Stimulated activated CD4-positive, alpha-beta T cell treated with anti-CD3 and anti-CD28 coated beads, Interleukin-15, amount 100 ng/mL, for 1 hour (primary cell): ENCODE measurements at regions not wholly inside any gene's neighbourhood (a gene's known extent, or its start where the extent isn't known, plus 50 kb on each side); places are given as distances from the start of the nearest gene placed in this dataset.

Experiments
- DNase-seq, 2 donors: peaks; one replicate each; pipeline ENCODE4 v3.0.0-alpha.2; 2020; ENCODE audit warnings: low read depth in 1 of 2, low spot score in 1 of 2

GRCh38 chr7:25801214-25801613 lies 350.8 kb upstream of the NFE2L3 start:
- DNase-seq, result no peak

GRCh38 chr7:25802057-25802456 lies 349.9 kb upstream of the NFE2L3 start:
- DNase-seq, result no peak

GRCh38 chr7:25802473-25802872 lies 349.5 kb upstream of the NFE2L3 start:
- no peak for DNase-seq

- no peak for DNase-seq
These were observed 348.7 kb upstream of the NFE2L3 start for GRCh38 chr7:25803117-25803887.

- no peak for DNase-seq
These were observed 347.8 kb upstream of the NFE2L3 start for GRCh38 chr7:25804154-25804553.

- no peak for DNase-seq
These were observed 346.8 kb upstream of the NFE2L3 start for GRCh38 chr7:25805027-25805687.

GRCh38 chr7:25807086-25807611 lies 344.8 kb upstream of the NFE2L3 start:
- DNase-seq, result no peak

GRCh38 chr7:25809441-25809840 lies 342.6 kb upstream of the NFE2L3 start:
- no peak for DNase-seq

- no peak for DNase-seq
These were observed 339.7 kb upstream of the NFE2L3 start for GRCh38 chr7:25812086-25812850.

GRCh38 chr7:25813381-25813780 lies 338.6 kb upstream of the NFE2L3 start:
- DNase-seq, result no peak

GRCh38 chr7:25815711-25816110 lies 336.3 kb upstream of the NFE2L3 start:
- DNase-seq, result no peak

- DNase-seq, result no peak
These were observed 331.5 kb upstream of the NFE2L3 start for GRCh38 chr7:25820432-25821040.

- no peak for DNase-seq
These were observed 330.8 kb upstream of the NFE2L3 start for GRCh38 chr7:25821225-25821624.

GRCh38 chr7:25822823-25823222 lies 329.2 kb upstream of the NFE2L3 start:
- no peak for DNase-seq

- DNase-seq, result no peak
These were observed 328.4 kb upstream of the NFE2L3 start for GRCh38 chr7:25823571-25823970.

- no peak for DNase-seq
These were observed 323.5 kb upstream of the NFE2L3 start for GRCh38 chr7:25828468-25828867.

- DNase-seq, result no peak
These were observed 322.3 kb upstream of the NFE2L3 start for GRCh38 chr7:25829663-25830062.

- DNase-seq, result no peak
These were observed 321.8 kb upstream of the NFE2L3 start for GRCh38 chr7:25830215-25830614.

GRCh38 chr7:25831062-25831691 lies 320.8 kb upstream of the NFE2L3 start:
- DNase-seq, result no peak

- DNase-seq, result no peak
These were observed 320.1 kb upstream of the NFE2L3 start for GRCh38 chr7:25831831-25832411.

GRCh38 chr7:25832456-25832855 lies 319.5 kb upstream of the NFE2L3 start:
- no peak for DNase-seq
